Stimulated activated CD8-positive, alpha-beta memory T cell treated with anti-CD3 and anti-CD28 coated beads, Interleukin-7, amount 100 ng/mL, for 4 hours (primary cell): ENCODE measurements at regions not wholly inside any gene's neighbourhood (a gene's known extent, or its start where the extent isn't known, plus 50 kb on each side); places are given as distances from the start of the nearest gene placed in this dataset.

Source experiments
- DNase-seq, 2 donors: peaks; one replicate each; pipeline ENCODE4 v3.0.0-alpha.2; 2020; ENCODE audit warnings: low read depth in 2 of 2

GRCh38 chr7:131737746-131738465 lies 181.5 kb upstream of the PODXL start:
- no peak for DNase-seq

- DNase-seq: no peak
These were observed 178.7 kb upstream of the PODXL start for GRCh38 chr7:131735101-131735500.

GRCh38 chr7:131733604-131734003 lies 177.2 kb upstream of the PODXL start:
- no peak for DNase-seq

GRCh38 chr7:131727189-131727588 lies 170.8 kb upstream of the PODXL start:
- no peak for DNase-seq

- no peak for DNase-seq
These were observed 170.3 kb upstream of the PODXL start for GRCh38 chr7:131726686-131727085.

- DNase-seq: no peak
These were observed 169.6 kb upstream of the PODXL start for GRCh38 chr7:131726031-131726430.

GRCh38 chr7:131724776-131725345 lies 168.4 kb upstream of the PODXL start:
- DNase-seq: no peak

- no peak for DNase-seq
These were observed 167.5 kb upstream of the PODXL start for GRCh38 chr7:131723926-131724325.

GRCh38 chr7:131722371-131722770 lies 165.9 kb upstream of the PODXL start:
- DNase-seq: no peak

- no peak for DNase-seq
These were observed 165.2 kb upstream of the PODXL start for GRCh38 chr7:131721660-131722059.

- no peak for DNase-seq
These were observed 164.3 kb upstream of the PODXL start for GRCh38 chr7:131720703-131721102.

GRCh38 chr7:131717181-131717580 lies 160.8 kb upstream of the PODXL start:
- DNase-seq: no peak

- DNase-seq: no peak
These were observed 142.9 kb upstream of the PODXL start for GRCh38 chr7:131699323-131699722.

- no peak for DNase-seq
These were observed 135.9 kb upstream of the PODXL start for GRCh38 chr7:131692131-131692960.

GRCh38 chr7:131691454-131692130 lies 135.2 kb upstream of the PODXL start:
- DNase-seq: no peak

GRCh38 chr7:131690441-131690840 lies 134.0 kb upstream of the PODXL start:
- no peak for DNase-seq

- no peak for DNase-seq
These were observed 133.3 kb upstream of the PODXL start for GRCh38 chr7:131689662-131690234.

GRCh38 chr7:131688738-131689661 lies 132.6 kb upstream of the PODXL start:
- peak; percentile 23 to 27 for DNase-seq

- no peak for DNase-seq
These were observed 130.9 kb upstream of the PODXL start for GRCh38 chr7:131687296-131687695.

GRCh38 chr7:131686833-131687232 lies 130.4 kb upstream of the PODXL start:
- no peak for DNase-seq
